MG63 (cell line): ENCODE measurements at regions not wholly inside any gene's neighbourhood (a gene's known extent, or its start where the extent isn't known, plus 50 kb on each side); places are given as distances from the start of the nearest gene placed in this dataset.
"Not testable (repeated sequence)": the region's sequence is repeated elsewhere in the genome, so short reads cannot be mapped to it uniquely, and the experiment has no call there.

ENCODE experiments used
- DNase-seq: peaks from one replicate; pipeline ENCODE4 v3.0.0-alpha.2; 2020
- H3K27me3 ChIP-seq: fragments of 250-450 bp; sonication (Bioruptor Pico); 2 replicates; pipeline ENCODE4 v1.5.1; 2020; ENCODE audit warnings: mild to moderate bottlenecking, moderate library complexity
- H3K36me3 ChIP-seq: fragments of 250-450 bp; sonication (Bioruptor Pico); 2 replicates; pipeline ENCODE4 v1.5.1; 2020; ENCODE audit warnings: mild to moderate bottlenecking, moderate library complexity
- H3K4me3 ChIP-seq: fragments of 250-450 bp; sonication (Bioruptor Pico); 2 replicates; pipeline ENCODE4 v1.5.1; 2020; ENCODE audit warnings: mild to moderate bottlenecking, moderate library complexity
- H3K9me3 ChIP-seq: fragments of 250-450 bp; sonication (Bioruptor Pico); 2 replicates; pipeline ENCODE4 v1.5.1; 2020; ENCODE audit warnings: mild to moderate bottlenecking, moderate library complexity

DNA sequence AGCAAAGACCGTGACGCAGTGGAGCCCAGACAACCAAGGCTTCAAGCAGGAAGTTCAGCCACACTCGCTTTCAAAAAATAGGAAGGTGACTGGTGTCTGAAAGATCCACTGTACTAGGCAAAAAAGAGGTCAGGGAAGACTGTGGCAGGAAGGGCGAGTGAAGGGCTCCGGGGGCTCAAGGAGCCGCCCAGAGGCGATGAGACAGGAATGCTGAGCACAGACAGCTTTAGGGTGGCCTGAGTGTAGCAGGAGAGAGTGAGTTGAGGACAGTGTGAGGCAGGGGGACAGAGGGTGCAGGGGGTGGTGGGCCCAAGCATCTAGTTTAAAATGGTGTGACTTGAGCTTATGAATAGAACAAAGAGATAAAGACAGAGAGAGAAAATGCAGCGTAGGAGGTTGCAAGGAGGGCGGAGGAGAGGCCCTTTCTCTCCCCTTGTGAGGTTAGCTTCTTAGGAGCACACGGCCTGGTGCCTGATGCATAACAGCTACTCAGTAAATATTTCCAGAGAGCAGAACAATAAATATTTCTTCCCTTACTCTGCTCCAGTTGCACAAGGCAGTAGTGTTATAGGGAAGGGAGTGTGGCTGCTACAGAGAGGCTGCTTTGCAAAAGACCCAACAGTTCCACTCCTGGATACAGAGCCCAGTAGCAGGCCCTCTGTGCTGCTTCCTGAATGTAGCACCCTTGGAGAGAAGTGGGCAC, 789.7 kb upstream of the RAB6C start:
- no peak for DNase-seq
- no peaks in the 10 kb centered on the region for H3K9me3 ChIP-seq
- H3K36me3 ChIP-seq = no peaks in the 10 kb centered on the region
- no peak overlapping the region for H3K4me3 ChIP-seq
- peaks cover 4% of the 10 kb centered on the region; the same call in 1 of the 2 replicates for H3K27me3 ChIP-seq

- no peak overlapping the region for H3K4me3 ChIP-seq
- DNase-seq = no peak
- no peaks in the 10 kb centered on the region for H3K9me3 ChIP-seq
- no peaks in the 10 kb centered on the region for H3K36me3 ChIP-seq
- H3K27me3 ChIP-seq = no peaks in the 10 kb centered on the region
Measured at GRCh38 chr2:129190494-129190893, 789.0 kb upstream of the RAB6C start.

GRCh38 chr2:129191530-129191929, 787.9 kb upstream of the RAB6C start:
- Histone ChIP-seq H3K27me3 (no peaks in the 10 kb centered on the region), H3K4me3 (no peak overlapping the region), H3K9me3 (no peaks in the 10 kb centered on the region), H3K36me3 (no peaks in the 10 kb centered on the region)
- no peak for DNase-seq

DNA sequence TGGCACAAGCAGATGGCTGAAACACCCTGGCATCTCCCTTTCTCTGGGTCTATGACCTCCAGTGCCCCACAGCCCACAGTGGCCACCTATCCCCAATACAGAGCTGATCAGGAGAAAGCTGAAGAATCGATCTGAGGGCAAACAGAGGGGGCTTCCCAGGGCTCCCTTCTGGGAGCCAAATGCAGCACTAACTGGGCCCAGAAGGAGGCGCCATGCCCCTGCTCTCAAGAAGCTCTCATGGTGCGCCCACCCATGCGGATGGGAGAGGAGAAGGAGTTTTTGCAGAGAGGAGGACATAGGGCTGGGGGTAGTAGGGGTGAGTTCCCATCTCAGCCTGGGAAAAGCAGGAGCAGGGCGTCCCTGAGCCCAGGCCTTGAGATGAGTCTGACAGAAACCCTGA, 787.3 kb upstream of the RAB6C start:
- Histone ChIP-seq H3K27me3 (no peaks in the 10 kb centered on the region), H3K9me3 (no peaks in the 10 kb centered on the region), H3K36me3 (no peaks in the 10 kb centered on the region), H3K4me3 (no peak overlapping the region)
- no peak for DNase-seq

DNA sequence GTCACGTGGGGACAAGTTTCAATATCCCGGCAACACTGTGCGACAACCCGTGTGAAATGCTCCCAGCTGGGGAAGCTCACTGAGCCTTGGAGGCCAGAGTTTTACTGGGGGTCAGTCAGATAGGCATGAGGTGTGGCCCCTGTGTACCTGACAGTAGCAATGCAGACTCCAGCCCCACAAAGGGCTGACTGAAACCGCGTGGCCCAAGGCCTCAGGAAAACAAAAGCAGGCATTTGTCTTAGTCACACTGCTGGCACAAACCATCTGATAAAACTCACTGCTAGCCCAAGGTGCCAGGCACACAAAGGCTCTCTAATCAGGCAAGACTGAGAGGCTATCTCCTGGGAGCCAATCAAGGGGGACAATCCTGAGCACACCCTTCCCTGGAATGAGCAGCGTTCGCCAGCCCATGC, 786.6 kb upstream of the RAB6C start:
- Histone ChIP-seq H3K4me3 (no peak overlapping the region), H3K9me3 (no peaks in the 10 kb centered on the region), H3K36me3 (no peaks in the 10 kb centered on the region), H3K27me3 (no peaks in the 10 kb centered on the region)
- DNase-seq = peak; percentile 5

DNA sequence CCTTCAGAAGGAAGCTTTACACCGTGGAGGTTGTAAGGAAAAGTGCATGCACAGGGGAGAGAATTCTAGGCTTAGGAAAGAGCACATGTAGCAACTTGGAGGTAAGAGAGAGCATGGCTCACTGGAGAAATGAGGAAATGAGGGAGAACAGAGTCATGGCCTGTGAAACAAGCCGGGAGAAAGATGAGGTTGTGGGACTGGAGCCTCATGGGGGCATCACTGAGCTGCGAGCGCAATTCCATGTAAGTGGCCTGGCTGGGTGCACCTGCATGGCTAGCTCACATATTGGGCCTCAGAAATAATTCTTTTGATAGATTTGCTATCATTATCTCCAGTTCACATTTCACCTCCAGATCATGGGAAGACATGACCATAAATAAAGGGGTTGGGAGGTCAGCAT, 785.5 kb upstream of the RAB6C start:
- Histone ChIP-seq H3K4me3 (no peak overlapping the region), H3K27me3 (no peaks in the 10 kb centered on the region), H3K36me3 (no peaks in the 10 kb centered on the region), H3K9me3 (no peaks in the 10 kb centered on the region)
- no peak for DNase-seq

DNA sequence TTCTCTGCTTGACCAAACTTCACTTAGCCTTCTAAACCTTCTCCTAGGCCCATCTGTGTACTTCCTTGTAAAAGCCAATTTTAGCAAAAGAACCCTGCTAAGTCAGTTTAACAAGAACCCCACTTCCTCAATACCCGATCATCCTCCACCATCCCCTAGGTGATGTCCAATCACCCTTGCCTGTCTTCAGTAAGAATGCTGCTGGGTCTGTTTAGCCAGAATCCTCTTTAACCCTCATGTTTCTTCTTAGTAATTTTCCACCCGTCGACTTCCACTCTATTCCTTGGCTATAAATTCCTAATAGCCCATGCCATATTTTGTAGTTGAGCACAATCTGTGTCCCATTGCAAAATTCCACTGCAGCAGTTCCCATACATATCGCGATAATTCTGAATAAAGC, 780.0 kb upstream of the RAB6C start:
- no peak for DNase-seq
- Histone ChIP-seq H3K36me3 (no peaks in the 10 kb centered on the region), H3K4me3 (no peak overlapping the region), H3K9me3 (no peaks in the 10 kb centered on the region), H3K27me3 (no peaks in the 10 kb centered on the region)

DNA sequence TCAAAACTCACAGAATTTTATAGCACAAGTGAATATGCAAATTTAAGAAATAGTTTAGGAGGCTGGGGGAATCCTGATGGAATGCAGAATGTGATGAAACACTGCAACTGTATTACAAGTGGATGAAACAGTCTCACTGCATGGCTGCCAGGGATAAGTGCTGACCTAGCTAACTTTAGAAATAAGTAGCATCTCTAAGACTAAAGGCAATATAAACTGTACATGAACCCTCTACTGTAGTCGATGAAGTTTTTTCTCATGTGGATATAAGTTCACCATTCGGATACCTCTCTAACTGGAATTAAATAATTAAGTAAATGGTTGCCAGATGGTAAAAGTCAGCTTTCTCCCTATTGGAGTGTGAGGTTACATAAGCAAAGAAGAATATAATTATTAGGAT, 777.8 kb upstream of the RAB6C start:
- no peaks in the 10 kb centered on the region for H3K9me3 ChIP-seq
- no peaks in the 10 kb centered on the region for H3K27me3 ChIP-seq
- DNase-seq = no peak
- no peaks in the 10 kb centered on the region for H3K36me3 ChIP-seq
- H3K4me3 ChIP-seq = no peak overlapping the region

GRCh38 chr2:129203331-129203730, 776.1 kb upstream of the RAB6C start:
- Histone ChIP-seq H3K4me3 (no peak overlapping the region), H3K36me3 (no peaks in the 10 kb centered on the region), H3K9me3 (no peaks in the 10 kb centered on the region), H3K27me3 (no peaks in the 10 kb centered on the region)
- DNase-seq = no peak

- H3K4me3 ChIP-seq, DNase-seq, H3K36me3 ChIP-seq, H3K9me3 ChIP-seq, H3K27me3 ChIP-seq: not testable (repeated sequence)
Measured at GRCh38 chr2:129204581-129204980, 774.9 kb upstream of the RAB6C start.

DNA sequence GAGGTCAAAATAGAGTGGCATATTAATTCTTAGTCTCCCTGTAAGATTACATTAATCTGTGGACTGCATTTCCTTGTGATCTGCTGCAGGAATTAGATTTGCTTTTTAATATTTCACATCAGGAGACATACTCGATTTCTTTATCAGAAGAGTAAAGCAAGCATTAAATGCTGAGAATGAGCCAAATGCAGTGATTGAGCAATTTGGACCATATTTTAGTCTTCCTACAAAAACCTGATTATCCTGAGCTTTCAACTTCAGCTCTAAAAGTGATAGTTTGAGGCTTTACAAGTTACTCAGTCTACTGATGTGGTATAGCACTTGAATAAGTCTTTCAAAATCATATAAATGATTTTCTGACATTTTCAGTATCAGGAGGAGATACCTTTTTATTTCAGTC, 774.3 kb upstream of the RAB6C start:
- Histone ChIP-seq H3K4me3 (no peak overlapping the region), H3K9me3 (no peaks in the 10 kb centered on the region), H3K36me3 (no peaks in the 10 kb centered on the region), H3K27me3 (no peaks in the 10 kb centered on the region)
- no peak for DNase-seq

DNA sequence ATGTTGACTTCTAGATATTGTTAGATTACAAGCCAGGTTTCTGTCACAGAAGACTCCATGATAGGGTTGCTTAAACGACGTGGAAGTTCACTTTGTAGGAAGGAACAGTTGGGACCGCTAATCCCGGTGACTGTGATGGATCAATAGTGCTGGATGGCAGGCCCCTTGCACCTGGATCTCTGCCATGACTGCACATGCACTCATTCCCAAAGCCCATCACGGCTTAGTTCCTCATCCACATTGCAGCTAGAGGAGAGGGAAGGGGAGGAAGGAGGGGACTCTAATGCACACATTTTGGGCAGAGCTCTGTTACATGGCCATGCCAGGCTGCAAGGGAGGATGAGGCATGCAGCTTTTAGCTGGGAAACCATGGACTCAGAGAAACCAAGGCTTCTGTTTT, 773.7 kb upstream of the RAB6C start:
- DNase-seq = no peak
- Histone ChIP-seq H3K27me3 (no peaks in the 10 kb centered on the region), H3K36me3 (no peaks in the 10 kb centered on the region), H3K9me3 (no peaks in the 10 kb centered on the region), H3K4me3 (no peak overlapping the region)

GRCh38 chr2:129212299-129212958, 767.0 kb upstream of the RAB6C start:
- H3K9me3 ChIP-seq = no peaks in the 10 kb centered on the region
- no peaks in the 10 kb centered on the region for H3K36me3 ChIP-seq
- DNase-seq = no peak
- no peaks in the 10 kb centered on the region for H3K27me3 ChIP-seq
- H3K4me3 ChIP-seq = no peak overlapping the region

GRCh38 chr2:129224022-129224421, 755.4 kb upstream of the RAB6C start:
- Histone ChIP-seq H3K9me3 (no peaks in the 10 kb centered on the region), H3K4me3 (no peak overlapping the region), H3K36me3 (no peaks in the 10 kb centered on the region), H3K27me3 (no peaks in the 10 kb centered on the region)
- no peak for DNase-seq

- Histone ChIP-seq H3K4me3 (no peak overlapping the region), H3K9me3 (no peaks in the 10 kb centered on the region), H3K27me3 (no peaks in the 10 kb centered on the region), H3K36me3 (no peaks in the 10 kb centered on the region)
- DNase-seq = no peak
Measured at GRCh38 chr2:129224486-129224885, 755.0 kb upstream of the RAB6C start.

DNA sequence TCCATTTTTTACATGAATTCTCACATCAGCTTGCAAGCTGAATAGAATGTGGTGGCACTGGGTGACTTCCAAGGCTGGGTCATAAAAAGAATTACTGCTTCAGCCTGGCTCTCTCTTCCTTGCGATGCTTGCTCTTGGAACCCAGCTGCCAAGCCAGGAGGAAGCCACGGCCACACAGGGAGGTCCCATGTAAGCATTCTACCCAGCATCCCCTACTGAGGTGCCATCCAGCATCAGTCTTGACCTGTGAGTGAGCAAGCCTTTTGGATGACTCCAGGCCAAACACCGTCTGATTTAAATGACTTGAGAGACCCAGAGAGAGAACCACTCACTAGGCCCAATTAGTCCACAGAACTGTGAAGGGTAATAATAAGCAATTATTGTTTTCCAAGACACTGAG, 750.3 kb upstream of the RAB6C start:
- Histone ChIP-seq H3K4me3 (no peak overlapping the region), H3K36me3 (no peaks in the 10 kb centered on the region), H3K9me3 (no peaks in the 10 kb centered on the region), H3K27me3 (no peaks in the 10 kb centered on the region)
- DNase-seq = no peak

GRCh38 chr2:129229830-129230441, 749.5 kb upstream of the RAB6C start:
- Histone ChIP-seq H3K9me3 (no peaks in the 10 kb centered on the region), H3K36me3 (no peaks in the 10 kb centered on the region), H3K27me3 (no peaks in the 10 kb centered on the region), H3K4me3 (no peak overlapping the region)
- DNase-seq = no peak

- no peaks in the 10 kb centered on the region; the same call in 1 of the 2 replicates for H3K9me3 ChIP-seq
- DNase-seq = no peak
- no peak overlapping the region for H3K4me3 ChIP-seq
- H3K27me3 ChIP-seq = no peaks in the 10 kb centered on the region
- H3K36me3 ChIP-seq = no peaks in the 10 kb centered on the region
Measured at GRCh38 chr2:129231924-129232323, 747.5 kb upstream of the RAB6C start.
